Epithelial cell of esophagus (primary cell): ENCODE measurements at regions not wholly inside any gene's neighbourhood (a gene's known extent, or its start where the extent isn't known, plus 50 kb on each side); places are given as distances from the start of the nearest gene placed in this dataset.
A peak's percentile ranks its signal among the peaks of the same experiment; 100 is the strongest.

Experiments
- DNase-seq: peaks from one replicate; pipeline ENCODE4 v3.0.0; 2010; ENCODE audit warnings: low read depth
- H3K4me3 ChIP-seq: 2 replicates; pipeline ENCODE4 v1.5.1; 2011; ENCODE audit warnings: mild to moderate bottlenecking, low read length, control low read depth
- TF ChIP-seq, protein P1 (sequence below): IDR thresholded peaks from 2 replicates; pipeline ENCODE4 v1.5.1; 2011; ENCODE audit warnings: low read depth, mild to moderate bottlenecking, low read length, control low read depth, inconsistent platforms; ENCODE audit not compliant: insufficient read depth; ENCODE audit errors: missing control alignments

DNA sequence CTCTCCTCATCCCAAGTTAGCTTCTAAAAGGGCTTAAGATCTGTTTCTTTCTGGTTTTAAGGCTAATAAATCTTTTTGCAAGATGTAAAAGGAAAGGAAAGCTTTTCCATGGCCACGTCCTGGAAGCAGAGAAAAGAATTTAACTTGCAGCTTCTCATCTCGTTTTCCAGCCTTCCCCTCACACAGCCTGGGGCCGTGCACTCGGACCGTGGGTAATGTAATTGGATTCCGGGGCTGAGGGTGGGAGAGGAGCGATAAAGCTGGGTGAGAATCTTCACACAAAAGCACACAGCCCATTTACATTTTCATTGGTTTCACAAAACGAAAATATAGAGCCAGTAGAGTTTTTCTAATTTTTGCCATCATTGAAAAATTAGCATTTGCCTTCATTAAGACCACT, 91.2 kb downstream of the IRX2 start:
- no peak overlapping the region for H3K4me3 ChIP-seq
- TF ChIP-seq, protein P1, sequence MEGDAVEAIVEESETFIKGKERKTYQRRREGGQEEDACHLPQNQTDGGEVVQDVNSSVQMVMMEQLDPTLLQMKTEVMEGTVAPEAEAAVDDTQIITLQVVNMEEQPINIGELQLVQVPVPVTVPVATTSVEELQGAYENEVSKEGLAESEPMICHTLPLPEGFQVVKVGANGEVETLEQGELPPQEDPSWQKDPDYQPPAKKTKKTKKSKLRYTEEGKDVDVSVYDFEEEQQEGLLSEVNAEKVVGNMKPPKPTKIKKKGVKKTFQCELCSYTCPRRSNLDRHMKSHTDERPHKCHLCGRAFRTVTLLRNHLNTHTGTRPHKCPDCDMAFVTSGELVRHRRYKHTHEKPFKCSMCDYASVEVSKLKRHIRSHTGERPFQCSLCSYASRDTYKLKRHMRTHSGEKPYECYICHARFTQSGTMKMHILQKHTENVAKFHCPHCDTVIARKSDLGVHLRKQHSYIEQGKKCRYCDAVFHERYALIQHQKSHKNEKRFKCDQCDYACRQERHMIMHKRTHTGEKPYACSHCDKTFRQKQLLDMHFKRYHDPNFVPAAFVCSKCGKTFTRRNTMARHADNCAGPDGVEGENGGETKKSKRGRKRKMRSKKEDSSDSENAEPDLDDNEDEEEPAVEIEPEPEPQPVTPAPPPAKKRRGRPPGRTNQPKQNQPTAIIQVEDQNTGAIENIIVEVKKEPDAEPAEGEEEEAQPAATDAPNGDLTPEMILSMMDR, result no peak
- no peak for DNase-seq

DNA sequence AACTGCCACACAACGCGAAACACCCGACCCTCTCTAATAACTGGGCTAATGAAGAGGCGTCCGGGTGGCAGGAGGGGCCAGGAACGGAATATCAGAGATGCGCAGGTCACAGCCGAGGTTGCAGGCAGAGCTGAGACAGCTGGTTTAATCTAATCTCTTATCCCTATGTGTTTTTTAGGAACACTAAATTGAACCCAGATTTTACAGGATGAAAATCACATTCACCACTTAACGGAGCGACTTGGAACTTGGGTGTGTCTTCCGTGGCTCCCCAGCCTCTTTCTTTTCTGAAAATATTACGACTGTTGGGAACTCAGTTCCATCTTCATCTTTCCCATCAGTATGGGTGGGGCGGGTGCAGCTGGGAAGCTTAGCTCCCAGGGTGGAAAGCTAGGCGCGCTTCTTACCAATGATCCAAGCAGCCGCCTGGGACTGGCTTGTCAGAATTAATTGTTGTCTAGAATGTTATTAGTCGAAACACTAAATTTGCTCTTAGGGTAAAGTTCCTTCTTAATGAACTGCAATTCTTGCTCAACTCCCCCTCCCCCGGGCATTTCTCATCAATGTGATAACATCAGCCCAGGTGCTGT, 92.5 kb downstream of the IRX2 start:
- TF ChIP-seq, protein P1, result no peak
- H3K4me3 ChIP-seq, result no peak overlapping the region
- no peak for DNase-seq

DNA sequence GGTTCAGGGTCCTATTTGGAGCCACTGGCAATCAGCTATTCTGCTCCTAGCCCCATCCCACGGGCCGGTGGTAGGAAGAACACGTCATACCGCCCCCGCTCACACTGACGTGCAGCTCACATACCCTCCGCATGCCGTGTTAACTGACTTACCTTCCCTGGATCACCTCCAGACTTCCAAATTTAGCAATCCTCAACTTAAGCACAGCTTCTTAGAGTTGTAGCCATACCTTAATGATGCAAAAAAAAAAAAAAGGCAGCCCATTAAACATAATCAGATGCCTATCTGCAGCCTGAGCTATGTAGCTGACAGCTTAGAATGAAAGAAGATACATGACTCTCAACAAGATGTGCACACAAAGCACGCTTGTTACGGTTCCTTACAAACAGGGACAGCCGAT, 93.0 kb downstream of the IRX2 start:
- H3K4me3 ChIP-seq, result no peak overlapping the region
- peak; percentile 17 for DNase-seq
- TF ChIP-seq, protein P1, result no peak

- DNase-seq, result no peak
- TF ChIP-seq, protein P1, result no peak
- no peak overlapping the region for H3K4me3 ChIP-seq
Observed at GRCh38 chr5:2657151-2657550, 94.3 kb downstream of the IRX2 start.

DNA sequence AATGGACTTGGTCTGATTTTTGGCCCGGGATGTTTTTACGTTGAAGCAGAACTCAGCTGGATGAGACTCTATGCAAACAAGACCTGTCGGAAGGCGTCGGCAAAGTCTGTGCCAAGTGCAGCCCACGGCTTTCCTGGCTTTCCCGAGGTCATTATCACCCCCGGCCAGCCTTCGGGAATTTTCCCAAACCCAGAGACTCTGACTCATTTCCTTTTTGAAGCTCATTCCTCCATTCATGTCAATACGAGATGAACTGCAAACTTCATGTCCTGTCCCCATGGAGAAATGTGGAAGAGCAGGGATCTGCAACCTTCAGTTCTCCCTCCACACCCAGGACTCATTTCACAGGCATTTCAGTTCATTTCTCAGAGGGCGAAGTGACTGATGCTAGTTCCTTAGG, 95.3 kb downstream of the IRX2 start:
- peak; percentile 32 for DNase-seq
- no peak overlapping the region for H3K4me3 ChIP-seq
- TF ChIP-seq, protein P1, result no peak

DNA sequence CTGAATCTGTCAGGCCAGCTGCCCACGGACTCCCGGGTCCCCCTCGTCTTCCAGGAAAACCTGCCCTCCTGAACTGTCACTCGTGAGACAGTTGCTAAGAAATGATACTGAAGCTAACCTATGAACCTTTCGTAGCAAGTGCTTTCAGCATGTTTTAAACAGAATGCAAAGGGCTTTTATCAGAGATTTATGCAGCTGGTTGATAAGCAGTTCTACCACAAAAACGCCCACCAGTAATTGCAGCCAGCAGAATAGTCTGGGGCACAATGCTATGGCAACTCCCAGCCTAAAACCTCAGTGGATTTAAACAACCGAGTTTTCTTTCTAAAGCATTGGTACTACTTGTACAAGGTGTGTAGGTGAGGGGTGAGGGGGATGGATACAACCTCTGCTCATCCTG, 97.5 kb downstream of the IRX2 start:
- DNase-seq, result no peak
- TF ChIP-seq, protein P1, result no peak
- H3K4me3 ChIP-seq, result no peak overlapping the region

DNA sequence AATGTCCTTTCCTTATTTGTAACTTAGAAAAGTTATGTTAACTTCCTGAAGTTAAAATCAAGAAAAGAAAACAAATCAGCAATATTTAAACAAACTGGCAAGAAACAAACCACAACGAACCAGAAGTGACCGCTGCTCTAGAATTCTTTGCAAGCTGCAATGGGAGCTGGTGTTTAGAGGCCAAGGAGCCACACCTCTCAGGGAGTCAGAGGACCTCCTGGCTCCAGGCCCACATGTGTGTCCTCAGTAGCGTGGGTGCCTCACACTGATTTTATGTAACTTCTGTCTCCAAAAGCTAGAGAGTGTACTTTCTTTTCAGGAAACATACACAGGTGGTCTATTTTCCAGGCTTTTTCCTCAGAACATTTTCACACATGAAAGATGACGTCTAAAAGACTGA, 100.4 kb downstream of the IRX2 start:
- TF ChIP-seq, protein P1, result no peak
- DNase-seq, result no peak
- no peak overlapping the region for H3K4me3 ChIP-seq
